Retina (tissue), 1 donor: ENCODE measurements at regions not wholly inside any gene's neighbourhood (a gene's known extent, or its start where the extent isn't known, plus 50 kb on each side); places are given as distances from the start of the nearest gene placed in this dataset.

ENCODE experiments used
- DNase-seq: peaks from one replicate; pipeline ENCODE4 v3.0.0-alpha.2; 2016

DNA sequence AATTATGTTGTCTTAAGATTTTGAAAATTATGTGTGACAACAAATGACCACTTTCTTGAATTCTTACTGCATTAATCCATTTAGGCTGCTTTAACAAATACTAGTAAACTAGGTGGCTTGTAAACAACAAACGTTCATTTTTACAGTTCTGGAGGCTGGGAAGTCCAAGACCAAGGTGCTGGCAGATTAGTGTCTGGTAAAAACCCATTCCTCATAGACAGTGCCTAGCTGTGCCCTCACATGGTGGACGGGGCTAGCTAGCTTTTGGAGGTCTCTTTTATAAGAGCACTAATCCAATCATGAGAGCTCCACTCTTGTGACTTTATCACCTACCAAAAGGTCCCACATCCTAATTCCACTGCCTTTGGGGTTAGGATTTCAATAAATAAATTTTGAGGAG, 425.8 kb downstream of the SPRY1 start:
- no peak for DNase-seq

DNA sequence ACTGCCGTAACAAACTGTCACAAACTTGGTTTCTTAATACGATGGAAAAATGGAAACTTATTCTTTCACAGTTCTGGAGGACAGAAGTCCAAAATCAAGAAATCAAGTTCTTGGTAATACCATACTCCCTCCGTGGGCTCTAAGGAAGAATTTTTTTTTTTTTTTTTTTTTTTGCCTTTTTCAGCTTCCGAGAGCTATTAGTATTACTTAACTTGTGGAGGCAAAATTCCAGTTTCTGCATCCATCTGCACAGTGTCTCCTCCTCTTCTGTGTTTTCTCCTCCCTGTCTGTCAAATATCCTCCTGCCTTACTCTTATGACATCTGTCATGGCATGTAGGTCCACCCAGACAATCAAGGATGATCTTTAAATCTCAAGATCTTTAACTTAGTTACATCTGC, 426.6 kb downstream of the SPRY1 start:
- DNase-seq: no peak

DNA sequence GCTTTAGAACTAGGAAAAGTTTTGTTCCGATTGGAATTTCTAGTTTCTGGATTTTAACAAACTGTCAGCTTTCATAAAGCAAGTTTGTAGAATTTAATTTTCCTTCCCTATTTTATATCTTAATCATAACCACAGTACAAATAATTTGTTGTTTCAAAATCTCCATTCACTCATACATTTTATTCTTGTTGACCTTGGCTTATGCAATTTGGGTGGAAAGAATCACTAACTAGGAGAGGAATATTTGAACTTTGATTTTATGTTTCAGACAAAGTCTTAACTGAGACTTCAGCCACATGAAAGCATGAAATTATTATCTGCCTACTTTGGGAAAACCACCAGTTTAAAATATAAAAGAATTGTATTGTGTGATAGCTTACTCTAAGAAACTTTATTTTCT, 427.9 kb downstream of the SPRY1 start:
- no peak for DNase-seq

GRCh38 chr4:123825596-123826291, 429.1 kb downstream of the SPRY1 start:
- DNase-seq: no peak

DNA sequence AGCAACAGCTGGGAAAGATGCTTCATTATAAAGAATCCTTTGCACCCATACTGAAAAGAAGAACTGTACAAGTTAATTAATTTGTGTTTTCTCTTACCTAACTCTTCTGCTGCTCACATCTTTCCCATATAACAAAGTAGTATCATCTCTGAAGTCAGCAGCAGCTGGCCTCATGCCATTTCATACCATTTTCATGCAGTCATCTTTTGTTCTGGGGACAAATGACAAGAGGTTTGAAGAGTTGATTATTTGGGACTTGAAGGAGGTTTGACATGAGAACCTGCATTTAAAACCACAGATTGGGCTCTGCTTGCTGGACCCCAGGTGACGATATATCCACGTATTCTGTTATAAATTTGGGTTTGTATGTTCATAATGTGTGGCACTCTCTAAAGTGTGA, 430.3 kb downstream of the SPRY1 start:
- DNase-seq: no peak

DNA sequence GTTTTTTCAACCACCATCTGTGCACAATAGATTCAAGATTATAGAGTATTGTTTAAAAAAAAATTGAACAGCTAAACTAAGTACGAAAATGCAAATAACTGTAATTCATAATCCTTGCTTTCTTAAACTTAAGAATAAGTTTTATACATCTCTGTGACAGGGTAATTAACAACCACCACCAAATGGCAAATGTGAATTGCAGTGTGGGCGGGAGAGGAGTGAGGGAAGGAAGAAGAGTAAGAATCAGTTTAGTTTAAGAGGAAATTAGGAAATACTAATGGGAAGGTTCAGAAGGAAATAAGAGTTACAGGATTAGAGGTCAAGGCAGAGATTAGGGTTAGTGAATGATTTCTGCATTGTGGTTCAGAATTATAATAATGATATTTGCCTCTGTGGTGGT, 430.9 kb downstream of the SPRY1 start:
- DNase-seq: no peak

GRCh38 chr4:123830930-123831329, 434.3 kb downstream of the SPRY1 start:
- DNase-seq: peak; percentile 49

GRCh38 chr4:123832173-123833026, 435.8 kb downstream of the SPRY1 start:
- peak; percentile 40 for DNase-seq

GRCh38 chr4:123833171-123833643, 436.6 kb downstream of the SPRY1 start:
- no peak for DNase-seq

DNA sequence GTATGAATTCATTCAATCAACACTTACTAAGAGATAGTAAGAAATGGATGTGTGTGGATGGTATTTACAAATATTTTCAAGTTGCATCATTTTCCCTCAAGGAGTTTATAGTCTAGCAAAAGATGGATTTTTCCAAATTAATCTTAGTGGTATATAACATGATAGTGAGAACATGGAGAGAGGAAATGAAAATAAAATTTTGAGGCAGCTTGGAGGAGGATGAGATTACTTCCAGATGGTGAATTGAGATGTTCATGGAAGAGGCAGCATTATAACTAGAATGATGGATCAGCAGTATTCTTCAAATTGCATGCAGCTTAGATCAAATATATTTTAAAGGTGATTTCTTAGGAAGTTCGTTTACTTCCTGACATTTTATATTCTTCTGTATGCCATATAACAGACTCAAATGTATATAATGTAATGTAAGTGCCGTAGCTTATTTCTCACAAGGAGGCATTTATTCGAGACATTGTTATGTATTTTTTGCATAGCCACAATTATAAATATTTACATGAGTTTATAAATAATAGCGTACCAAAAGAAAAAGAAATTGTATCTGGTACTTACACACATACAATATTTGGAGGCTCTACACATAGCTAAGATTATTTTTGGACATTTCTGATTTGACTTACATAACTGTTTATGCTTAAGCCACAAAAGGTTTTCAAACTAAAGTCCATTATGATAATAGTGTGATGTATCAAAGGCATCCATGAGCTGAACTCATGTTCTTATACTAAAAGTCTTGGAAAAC, 439.4 kb downstream of the SPRY1 start:
- no peak for DNase-seq

GRCh38 chr4:123836851-123837595, 440.4 kb downstream of the SPRY1 start:
- no peak for DNase-seq

GRCh38 chr4:123838474-123838873, 441.9 kb downstream of the SPRY1 start:
- peak; percentile 30 for DNase-seq

DNA sequence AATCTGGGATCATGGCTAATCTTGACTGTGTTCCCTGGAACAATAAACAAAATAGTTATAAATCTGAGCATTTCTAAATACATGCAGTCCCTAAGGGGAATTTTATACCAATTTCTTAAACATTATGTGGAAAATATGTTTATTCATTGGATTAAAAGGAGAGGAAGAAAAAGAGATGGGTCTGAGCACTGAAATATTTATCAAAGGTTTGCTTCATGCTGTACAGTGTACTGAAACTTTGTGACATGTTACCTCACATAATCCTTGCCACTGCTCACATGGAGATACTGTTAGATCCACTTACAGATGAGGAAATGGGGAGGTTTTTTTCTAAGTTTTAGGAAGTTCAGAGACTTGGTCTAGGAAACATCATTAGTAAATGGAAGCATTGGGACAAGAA, 443.6 kb downstream of the SPRY1 start:
- no peak for DNase-seq

GRCh38 chr4:123841447-123842121, 445.0 kb downstream of the SPRY1 start:
- DNase-seq: no peak

DNA sequence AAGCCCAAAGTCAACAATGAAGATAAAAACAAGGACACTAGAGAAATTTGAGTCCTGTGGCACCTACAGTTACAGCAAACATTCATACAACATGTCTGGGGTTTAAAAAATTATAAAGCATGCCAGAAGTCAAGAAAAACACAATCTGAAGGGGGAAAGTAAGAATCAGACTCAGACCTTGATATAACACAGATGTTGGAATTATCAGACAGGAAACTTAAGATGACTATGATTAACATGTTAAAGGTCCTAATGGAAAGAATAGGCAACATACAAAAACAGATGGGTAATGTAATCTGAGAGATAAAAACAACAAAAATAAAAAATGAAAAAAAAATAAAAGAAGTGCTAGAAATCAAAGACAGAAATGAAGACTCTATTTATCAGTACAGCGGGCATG, 446.5 kb downstream of the SPRY1 start:
- DNase-seq: no peak

DNA sequence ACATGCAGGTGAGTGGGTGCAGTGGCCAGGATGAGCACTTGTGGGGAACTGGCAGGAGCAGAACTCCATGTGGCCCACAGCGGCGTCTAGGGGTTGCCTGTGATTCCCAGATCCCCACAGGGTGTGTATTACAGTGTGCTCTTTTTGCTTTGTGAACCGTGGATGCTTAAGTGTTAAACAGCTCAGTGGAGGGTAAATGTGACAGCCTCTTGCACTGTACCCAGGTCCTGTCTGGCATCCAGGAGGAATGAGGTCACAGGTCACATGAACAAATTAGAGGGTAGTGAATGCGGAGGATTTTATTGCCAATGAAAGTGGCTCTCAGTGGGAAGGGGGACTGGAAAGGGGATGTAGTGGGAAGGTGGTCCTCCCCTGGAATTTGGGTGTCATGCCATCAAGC, 447.8 kb downstream of the SPRY1 start:
- DNase-seq: no peak

- no peak for DNase-seq
These were observed 449.5 kb downstream of the SPRY1 start for GRCh38 chr4:123846092-123846491.

DNA sequence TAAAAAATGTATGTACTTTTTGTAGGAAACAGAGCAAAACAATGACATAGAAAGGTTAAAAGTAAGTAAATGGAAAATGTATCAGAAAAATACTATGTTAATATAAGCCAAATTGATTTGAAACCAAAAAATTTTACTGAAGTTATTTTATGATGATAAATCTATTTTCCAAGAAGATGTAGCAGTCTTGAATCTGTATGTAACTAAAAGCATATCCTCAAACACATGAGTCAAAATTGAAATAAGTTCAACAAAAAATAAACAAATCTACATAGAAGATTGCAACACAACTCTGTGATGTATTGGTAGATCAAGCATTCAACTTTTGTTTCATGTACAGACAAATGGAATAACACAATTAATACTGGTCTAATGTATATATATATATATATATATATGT, 450.0 kb downstream of the SPRY1 start:
- DNase-seq: no peak

GRCh38 chr4:123848606-123849005, 452.0 kb downstream of the SPRY1 start:
- DNase-seq: no peak

DNA sequence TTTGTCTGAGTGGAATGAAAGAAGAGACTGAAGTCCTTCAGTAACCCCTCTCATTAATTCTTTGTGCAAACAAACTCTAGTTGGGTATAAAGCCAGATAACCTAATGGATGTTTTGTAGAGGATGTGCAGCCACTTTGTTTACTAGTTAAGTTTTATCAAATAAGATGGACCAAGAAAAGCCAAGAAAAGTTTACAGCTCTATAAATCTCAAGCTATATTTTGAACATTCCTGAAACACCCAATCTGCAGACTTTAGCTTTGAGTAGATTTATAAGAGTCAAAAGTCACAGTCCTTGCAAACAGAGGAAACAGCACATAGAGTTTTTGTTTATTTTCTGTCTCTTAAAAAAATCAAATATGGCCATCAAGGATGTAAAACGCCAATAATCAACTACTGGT, 452.9 kb downstream of the SPRY1 start:
- no peak for DNase-seq

DNA sequence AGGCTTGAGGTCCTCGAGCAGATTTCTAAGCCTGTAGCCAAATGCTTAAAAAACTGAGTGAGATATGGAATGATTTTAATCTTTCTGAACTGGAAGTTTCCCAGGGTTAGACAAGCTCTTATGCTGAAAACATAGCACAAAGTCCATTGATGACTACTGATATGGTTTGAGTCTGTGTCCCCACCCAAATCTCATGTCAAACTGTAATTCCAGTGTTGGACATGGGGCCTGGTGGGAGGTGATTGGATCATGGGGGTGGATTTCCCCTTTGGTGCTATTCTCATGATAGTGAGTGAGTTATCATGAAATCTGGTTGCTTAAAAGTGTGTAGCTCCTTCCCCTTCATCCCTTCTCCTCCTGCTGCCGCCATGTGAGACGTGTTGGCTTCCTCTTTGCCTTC, 454.9 kb downstream of the SPRY1 start:
- no peak for DNase-seq

DNA sequence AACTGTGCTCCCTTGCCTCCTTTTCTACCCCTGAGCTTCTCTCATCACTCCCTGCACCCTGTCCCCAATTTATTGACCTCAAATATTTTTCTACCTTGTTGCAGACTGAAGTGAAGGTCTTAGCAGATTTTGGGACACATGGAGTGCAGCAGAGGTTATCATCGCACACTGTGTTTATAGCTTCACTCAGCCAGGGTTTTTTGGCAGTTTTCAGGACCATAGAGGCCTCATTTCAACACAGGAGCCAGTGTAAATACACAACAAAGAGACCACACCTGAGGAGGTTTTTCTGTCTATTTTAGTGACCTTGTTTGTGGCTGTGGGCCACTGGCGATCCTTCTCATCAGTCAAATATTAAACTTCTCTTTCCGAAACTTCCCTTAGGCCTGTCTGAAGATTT, 457.1 kb downstream of the SPRY1 start:
- DNase-seq: no peak
